HG02885 (cell line): ENCODE measurements at regions not wholly inside any gene's neighbourhood (a gene's known extent, or its start where the extent isn't known, plus 50 kb on each side); places are given as distances from the start of the nearest gene placed in this dataset.
"Not testable (repeated sequence)": the region's sequence is repeated elsewhere in the genome, so short reads cannot be mapped to it uniquely, and the experiment has no call there.

ENCODE experiments used
- ATAC-seq: cut with Tn5 transposase; IDR thresholded peaks from one replicate; pipeline ENCODE4 v1.9.1; 2021; ENCODE audit warnings: mild to moderate bottlenecking; ENCODE audit not compliant: unreplicated experiment, poor library complexity

GRCh38 chr4:146087856-146088255, 87.7 kb upstream of the LSM6 start:
- no peak for ATAC-seq

- no peak for ATAC-seq
Measured at GRCh38 chr4:146076081-146076480, 99.4 kb upstream of the LSM6 start.

- peak; percentile 68 for ATAC-seq
Measured at GRCh38 chr4:146073517-146073916, 102.0 kb upstream of the LSM6 start.

GRCh38 chr4:146072376-146072775, 103.1 kb upstream of the LSM6 start:
- ATAC-seq, result no peak

- no peak for ATAC-seq
Measured at GRCh38 chr4:146071390-146071789, 104.1 kb upstream of the LSM6 start.

- ATAC-seq, result peak; percentile 39
Measured at GRCh38 chr4:146063143-146063542, 112.4 kb upstream of the LSM6 start.

GRCh38 chr4:146062340-146062739, 113.2 kb upstream of the LSM6 start:
- no peak for ATAC-seq

- ATAC-seq, result no peak
Measured at GRCh38 chr4:146061610-146062334, 113.7 kb upstream of the LSM6 start.

GRCh38 chr4:146059865-146060264, 115.7 kb upstream of the LSM6 start:
- peak; percentile 76 for ATAC-seq

GRCh38 chr4:146059151-146059550, 116.4 kb upstream of the LSM6 start:
- ATAC-seq, result peak; percentile 45

GRCh38 chr4:146058531-146058930, 117.0 kb upstream of the LSM6 start:
- no peak for ATAC-seq

GRCh38 chr4:146054676-146055075, 116.1 kb upstream of the ZNF827 start:
- no peak for ATAC-seq

GRCh38 chr4:146053891-146054290, 115.3 kb upstream of the ZNF827 start:
- ATAC-seq, result no peak

- no peak for ATAC-seq
Measured at GRCh38 chr4:146051728-146052391, 113.2 kb upstream of the ZNF827 start.

- no peak for ATAC-seq
Measured at GRCh38 chr4:146051223-146051622, 112.6 kb upstream of the ZNF827 start.

GRCh38 chr4:146049802-146050201, 111.2 kb upstream of the ZNF827 start:
- peak; percentile 95 for ATAC-seq

- ATAC-seq, result not testable (repeated sequence)
Measured at GRCh38 chr4:146047768-146048167, 109.1 kb upstream of the ZNF827 start.

GRCh38 chr4:146041139-146042004, 102.7 kb upstream of the ZNF827 start:
- no peak for ATAC-seq

GRCh38 chr4:146040623-146041022, 102.0 kb upstream of the ZNF827 start:
- no peak for ATAC-seq

- ATAC-seq, result no peak
Measured at GRCh38 chr4:146033149-146033548, 94.5 kb upstream of the ZNF827 start.

- peak; percentile 38 for ATAC-seq
Measured at GRCh38 chr4:146032234-146032860, 93.7 kb upstream of the ZNF827 start.
